Activated B cell treated with CpG ODN at 0.5 μM for 24 hours (primary cell): ENCODE measurements at regions not wholly inside any gene's neighbourhood (a gene's known extent, or its start where the extent isn't known, plus 50 kb on each side); places are given as distances from the start of the nearest gene placed in this dataset.

Experiments
- ATAC-seq: fragments of 200-7000 bp; cut with Tn5 transposase; one replicate; pipeline ENCODE4 v1.10.0; 2021; ENCODE audit warnings: low read depth, mild to moderate bottlenecking, moderate library complexity
- CTCF ChIA-PET: fragments of 350-600 bp; sonication (Branson Sonifier 250); formaldehyde crosslinking; loops from one replicate; lab custom pipeline; 2021; ENCODE audit warnings: antibody characterized with exemption; lab: Charles Lee
- POLR2A ChIA-PET: fragments of 350-600 bp; sonication (Branson Sonifier 250); formaldehyde crosslinking; loops from one replicate; lab custom pipeline; 2021; ENCODE audit warnings: antibody characterized with exemption; lab: Charles Lee
- DNase-seq: peaks from one replicate; pipeline ENCODE4 v3.0.0; 2022
- H3K27ac Mint-ChIP-seq: one replicate; pipeline ENCODE4 v1.8.0; 2020; ENCODE audit warnings: mixed read lengths
- H3K27me3 Mint-ChIP-seq: one replicate; pipeline ENCODE4 v1.8.0; 2021; ENCODE audit warnings: mixed read lengths
- H3K36me3 Mint-ChIP-seq: one replicate; pipeline ENCODE4 v1.8.0; 2021; ENCODE audit warnings: low read depth, mixed read lengths
- H3K4me1 Mint-ChIP-seq: one replicate; pipeline ENCODE4 v1.8.0; 2021; ENCODE audit warnings: mixed read lengths
- H3K4me3 Mint-ChIP-seq: one replicate; pipeline ENCODE4 v1.8.0; 2020; ENCODE audit warnings: mild to moderate bottlenecking, mixed read lengths
- H3K9me3 Mint-ChIP-seq: one replicate; pipeline ENCODE4 v1.8.0; 2020; ENCODE audit warnings: mixed read lengths
- intact Hi-C: fragments of 100-400 bp; cut with micrococcal nuclease; formaldehyde crosslinking; loops from one replicate; pipeline ENCODE4 v1.15.1; 2024
- TF ChIP-seq, protein P1 (sequence below): fragments of 200-600 bp; IDR thresholded peaks from one replicate; pipeline ENCODE4 v1.8.0; 2022; ENCODE audit warnings: antibody characterized with exemption, mild to moderate bottlenecking

DNA sequence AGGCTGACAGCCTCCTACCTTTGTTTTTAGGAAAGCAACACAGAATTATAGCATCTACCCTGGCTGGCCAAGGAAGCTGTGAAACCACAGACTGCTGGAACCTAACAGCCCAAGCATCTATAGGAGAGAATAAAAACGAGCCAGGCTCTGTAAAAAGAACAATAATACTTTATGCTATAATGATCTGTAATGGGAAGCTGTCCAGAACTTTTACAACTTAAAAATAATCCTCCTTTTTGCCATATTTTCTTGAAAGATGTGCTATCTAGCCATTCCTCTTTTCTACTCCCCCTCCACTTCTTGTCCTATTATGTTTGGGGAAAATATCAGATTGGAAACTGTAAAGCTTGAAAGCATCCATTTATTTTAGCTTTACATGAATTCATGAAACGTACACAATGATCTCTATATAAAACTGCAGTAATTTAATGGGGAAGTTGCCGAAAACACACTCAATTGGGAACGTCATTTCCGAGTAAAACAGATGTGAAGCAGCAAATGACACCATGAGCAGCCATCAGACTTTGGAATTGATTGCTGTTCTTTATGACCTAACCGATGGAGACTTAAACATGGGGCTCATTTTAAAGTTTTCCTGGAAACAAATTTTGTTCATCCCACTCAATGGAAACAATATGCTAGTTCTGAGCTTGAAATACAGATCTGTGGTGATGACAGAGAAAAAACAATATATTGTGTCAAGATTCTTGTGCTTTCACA, 450.3 kb upstream of the CLINT1 start:
- POLR2A ChIA-PET, result no interaction called here
- TF ChIP-seq, protein P1, sequence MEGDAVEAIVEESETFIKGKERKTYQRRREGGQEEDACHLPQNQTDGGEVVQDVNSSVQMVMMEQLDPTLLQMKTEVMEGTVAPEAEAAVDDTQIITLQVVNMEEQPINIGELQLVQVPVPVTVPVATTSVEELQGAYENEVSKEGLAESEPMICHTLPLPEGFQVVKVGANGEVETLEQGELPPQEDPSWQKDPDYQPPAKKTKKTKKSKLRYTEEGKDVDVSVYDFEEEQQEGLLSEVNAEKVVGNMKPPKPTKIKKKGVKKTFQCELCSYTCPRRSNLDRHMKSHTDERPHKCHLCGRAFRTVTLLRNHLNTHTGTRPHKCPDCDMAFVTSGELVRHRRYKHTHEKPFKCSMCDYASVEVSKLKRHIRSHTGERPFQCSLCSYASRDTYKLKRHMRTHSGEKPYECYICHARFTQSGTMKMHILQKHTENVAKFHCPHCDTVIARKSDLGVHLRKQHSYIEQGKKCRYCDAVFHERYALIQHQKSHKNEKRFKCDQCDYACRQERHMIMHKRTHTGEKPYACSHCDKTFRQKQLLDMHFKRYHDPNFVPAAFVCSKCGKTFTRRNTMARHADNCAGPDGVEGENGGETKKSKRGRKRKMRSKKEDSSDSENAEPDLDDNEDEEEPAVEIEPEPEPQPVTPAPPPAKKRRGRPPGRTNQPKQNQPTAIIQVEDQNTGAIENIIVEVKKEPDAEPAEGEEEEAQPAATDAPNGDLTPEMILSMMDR, result no peak
- no peak overlapping the region for H3K27ac Mint-ChIP-seq
- CTCF ChIA-PET, result no interaction called here
- DNase-seq (no peak), ATAC-seq (no peak)
- H3K4me3 Mint-ChIP-seq, result no peak overlapping the region
- H3K36me3 Mint-ChIP-seq, result no peaks in the 10 kb centered on the region
- no peaks in the 10 kb centered on the region for H3K4me1 Mint-ChIP-seq
- H3K27me3 Mint-ChIP-seq, result peaks cover 1% of the 10 kb centered on the region
- H3K9me3 Mint-ChIP-seq, result no peaks in the 10 kb centered on the region
- intact Hi-C loops, result no loop called here

DNA sequence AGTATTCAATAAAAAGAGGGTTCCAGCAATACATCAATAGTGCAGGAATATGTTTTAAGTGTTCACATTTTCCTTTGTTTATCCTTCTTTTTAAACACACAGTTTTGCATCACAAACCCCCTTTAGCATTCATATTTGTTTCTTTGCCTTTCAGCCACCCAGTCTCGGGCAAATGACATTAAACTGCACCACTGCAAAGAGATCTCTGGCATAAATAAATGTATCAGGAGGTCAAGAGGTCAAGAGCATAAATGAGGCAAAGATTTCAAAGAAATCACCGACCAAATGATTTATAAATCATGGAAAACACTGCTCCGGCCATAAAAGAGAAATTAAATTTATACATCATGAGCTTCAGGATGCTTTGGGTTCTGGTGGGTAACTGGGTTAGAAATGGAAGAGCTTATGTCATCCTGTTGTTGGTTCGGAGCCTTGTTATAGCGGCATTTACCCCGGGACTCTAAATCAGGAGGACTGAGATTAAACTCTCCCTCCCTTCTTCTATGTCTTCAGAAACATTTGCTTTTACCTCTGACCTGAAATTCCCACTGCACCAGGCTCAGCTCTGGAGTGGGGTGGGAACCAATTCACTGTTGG, 449.6 kb upstream of the CLINT1 start:
- H3K36me3 Mint-ChIP-seq, result no peaks in the 10 kb centered on the region
- ChIA-PET POLR2A (no interaction called here), CTCF (no interaction called here)
- no peak overlapping the region for H3K27ac Mint-ChIP-seq
- DNase-seq, result no peak
- no peak overlapping the region for H3K4me3 Mint-ChIP-seq
- no peaks in the 10 kb centered on the region for H3K4me1 Mint-ChIP-seq
- intact Hi-C loops, result no loop called here
- no peaks in the 10 kb centered on the region for H3K9me3 Mint-ChIP-seq
- TF ChIP-seq, protein P1, result no peak
- peaks cover 1% of the 10 kb centered on the region for H3K27me3 Mint-ChIP-seq
- no peak for ATAC-seq

DNA sequence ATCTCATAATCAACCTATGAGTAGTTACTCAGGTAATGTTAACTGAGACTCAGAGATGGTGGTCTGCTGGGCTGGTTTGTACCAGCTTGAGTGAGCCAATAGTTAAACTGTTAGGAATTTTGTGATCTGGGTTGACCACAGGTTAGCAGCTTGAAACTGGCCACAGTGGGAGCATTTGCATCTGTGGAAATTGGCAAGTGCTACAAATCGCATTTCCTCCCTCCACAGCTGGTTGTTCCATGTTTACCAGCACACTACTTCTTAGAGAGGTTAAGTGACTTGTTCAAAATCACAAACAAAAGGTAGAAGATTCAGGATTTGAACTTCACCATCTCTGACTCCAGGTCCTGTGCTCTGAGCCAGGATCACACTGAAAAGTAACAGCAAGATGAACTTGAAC, 446.9 kb upstream of the CLINT1 start:
- H3K4me1 Mint-ChIP-seq, result no peaks in the 10 kb centered on the region
- H3K27ac Mint-ChIP-seq, result no peak overlapping the region
- intact Hi-C loops, result no loop called here
- H3K9me3 Mint-ChIP-seq, result no peaks in the 10 kb centered on the region
- TF ChIP-seq, protein P1, result no peak
- ATAC-seq (no peak), DNase-seq (no peak)
- no peaks in the 10 kb centered on the region for H3K27me3 Mint-ChIP-seq
- CTCF ChIA-PET, result no interaction called here
- no peak overlapping the region for H3K4me3 Mint-ChIP-seq
- POLR2A ChIA-PET, result no interaction called here
- no peaks in the 10 kb centered on the region for H3K36me3 Mint-ChIP-seq

DNA sequence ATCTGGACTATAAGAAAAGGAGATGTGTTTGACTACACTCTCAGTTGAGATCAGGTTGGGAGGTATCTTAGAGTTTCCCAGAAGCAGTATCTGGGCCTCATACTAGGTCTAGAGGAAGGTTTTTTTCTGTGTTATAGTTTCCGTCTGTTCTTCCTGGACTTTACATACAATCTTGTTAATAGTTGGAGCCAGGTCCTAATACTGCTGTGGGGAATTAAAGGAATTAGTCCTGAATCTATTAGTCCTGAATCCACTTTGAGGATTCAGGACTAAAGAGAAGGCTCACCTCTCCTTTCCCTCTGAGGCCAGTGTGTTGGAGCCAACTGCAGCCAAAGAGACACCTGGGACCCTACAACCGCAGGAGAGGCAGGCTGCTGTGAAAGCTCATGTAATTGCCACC, 445.7 kb upstream of the CLINT1 start:
- POLR2A ChIA-PET, result no interaction called here
- intact Hi-C loops, result no loop called here
- Mint-ChIP-seq H3K36me3 (no peaks in the 10 kb centered on the region), H3K4me3 (no peak overlapping the region), H3K4me1 (no peaks in the 10 kb centered on the region), H3K27me3 (no peaks in the 10 kb centered on the region), H3K27ac (no peak overlapping the region), H3K9me3 (no peaks in the 10 kb centered on the region)
- no peak for ATAC-seq
- TF ChIP-seq, protein P1, result no peak
- CTCF ChIA-PET, result no interaction called here
- DNase-seq, result no peak

DNA sequence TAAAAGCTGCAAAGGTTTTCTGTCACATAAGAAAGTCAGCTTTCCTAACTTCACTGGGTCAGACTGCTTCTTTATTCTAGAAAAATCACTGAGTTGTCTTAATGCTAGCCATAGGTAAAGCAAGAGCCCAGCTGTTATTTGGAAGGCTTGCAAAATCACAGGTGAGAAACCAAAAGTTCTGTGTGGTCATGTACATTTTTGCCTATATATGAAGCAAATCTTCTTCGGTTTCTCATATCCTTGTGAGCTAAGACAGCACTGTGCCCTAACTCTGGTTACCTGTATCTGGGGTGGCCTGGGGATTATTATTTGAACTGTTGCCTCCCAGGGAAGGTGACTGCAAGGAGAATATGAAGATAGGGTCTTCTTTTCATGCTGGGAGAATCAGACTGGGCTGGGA, 444.9 kb upstream of the CLINT1 start:
- intact Hi-C loops, result no loop called here
- TF ChIP-seq, protein P1, result no peak
- Mint-ChIP-seq H3K4me3 (no peak overlapping the region), H3K9me3 (no peaks in the 10 kb centered on the region), H3K27ac (no peak overlapping the region), H3K27me3 (no peaks in the 10 kb centered on the region), H3K36me3 (no peaks in the 10 kb centered on the region), H3K4me1 (no peaks in the 10 kb centered on the region)
- ChIA-PET POLR2A (no interaction called here), CTCF (no interaction called here)
- DNase-seq (no peak), ATAC-seq (no peak)
